ENCODE measurements at regions not wholly inside any gene's neighbourhood (a gene's known extent, or its start where the extent isn't known, plus 50 kb on each side); places are given as distances from the start of the nearest gene placed in this dataset.
"Not testable (repeated sequence)": the region's sequence is repeated elsewhere in the genome, so short reads cannot be mapped to it uniquely, and the experiment has no call there.

DNA sequence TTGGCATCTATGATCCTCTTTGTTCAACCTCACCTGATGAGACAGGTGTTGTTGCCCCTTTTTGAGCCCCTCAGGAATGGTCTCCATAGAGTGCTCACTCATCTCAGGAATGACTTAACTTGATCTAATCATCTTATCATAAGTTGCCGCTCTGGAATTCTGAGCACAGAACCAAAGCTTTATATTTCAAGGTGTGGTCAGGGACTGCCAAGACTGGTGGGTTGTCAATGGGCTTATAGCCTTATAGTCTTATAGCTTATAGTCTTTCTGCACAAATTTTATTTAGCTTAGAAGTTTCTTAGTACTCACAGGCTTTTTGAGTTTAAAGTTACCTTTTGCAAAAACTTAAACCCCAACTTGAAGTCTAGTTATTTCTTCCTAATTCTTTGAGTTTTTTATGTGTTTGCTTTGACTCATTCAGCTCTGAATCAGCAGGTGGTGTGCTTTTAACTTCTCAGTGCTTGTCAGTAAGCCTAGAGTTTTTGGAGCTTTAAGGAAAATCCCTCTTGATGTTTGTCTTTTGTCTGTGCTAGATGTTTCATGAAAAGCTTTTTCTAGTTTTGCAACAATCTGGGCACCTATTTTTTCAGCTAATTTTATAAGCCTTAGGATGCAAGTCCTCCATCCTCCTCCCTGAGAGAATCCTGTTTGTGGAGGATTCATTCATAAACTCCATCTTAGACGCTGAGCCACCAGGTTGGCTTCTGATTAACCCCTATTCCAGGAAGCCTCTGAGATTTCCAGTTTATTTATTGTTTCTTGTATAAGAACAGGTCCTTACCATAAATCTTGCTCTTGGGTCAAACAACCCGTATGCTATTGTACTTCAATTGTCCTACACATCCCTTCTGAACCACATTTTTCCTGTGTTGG lies 72.3 kb upstream of the SSTR4 start:
- H3K4me1 ChIP-seq (ENCODE audit: insufficient read depth, low read length), result peaks cover 5% of the 10 kb centered on the region; the same call in 1 of the 2 replicates
- H3K27ac ChIP-seq (ENCODE audit: low read length), result no peak overlapping the region
- H3K9me3 ChIP-seq (ENCODE audit: insufficient read depth, low read depth, low read length), result no peaks in the 10 kb centered on the region; the same call in 1 of the 2 replicates
- no peak overlapping the region for H3K4me3 ChIP-seq (ENCODE audit: low read length)
- no peak overlapping the region for H3K9ac ChIP-seq (ENCODE audit: low read depth, low read length)
- no peaks in the 10 kb centered on the region for H3K36me3 ChIP-seq (ENCODE audit: insufficient read depth, low read depth, low read length)
- no peaks in the 10 kb centered on the region for H3K27me3 ChIP-seq (ENCODE audit: insufficient read depth, low read length)

DNA sequence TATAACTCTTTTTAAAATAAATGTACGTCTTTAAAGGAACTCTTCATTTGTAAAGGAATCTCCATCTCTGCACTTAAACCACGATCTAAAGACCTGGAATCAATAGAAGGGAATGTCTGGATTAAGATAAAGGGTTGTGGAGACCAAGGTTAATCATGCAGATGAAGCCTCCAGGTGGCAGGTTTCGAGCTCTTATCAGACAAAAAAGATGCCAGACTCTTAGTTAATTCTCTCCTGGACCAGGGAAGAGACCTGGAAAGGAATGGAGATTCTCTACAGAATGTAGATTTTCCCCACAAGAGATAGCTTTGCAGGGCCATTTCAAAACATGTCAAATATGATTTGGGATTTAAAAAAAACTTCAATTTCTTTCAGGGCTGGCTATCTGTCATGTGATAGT lies 71.5 kb upstream of the SSTR4 start:
- Histone ChIP-seq H3K9ac (ENCODE audit: low read depth, low read length) (no peak overlapping the region), H3K9me3 (ENCODE audit: insufficient read depth, low read depth, low read length) (no peaks in the 10 kb centered on the region; the same call in 1 of the 2 replicates), H3K27me3 (ENCODE audit: insufficient read depth, low read length) (no peaks in the 10 kb centered on the region), H3K4me3 (ENCODE audit: low read length) (no peak overlapping the region), H3K27ac (ENCODE audit: low read length) (no peak overlapping the region), H3K36me3 (ENCODE audit: insufficient read depth, low read depth, low read length) (no peaks in the 10 kb centered on the region), H3K4me1 (ENCODE audit: insufficient read depth, low read length) (peaks cover 5% of the 10 kb centered on the region; the same call in 1 of the 2 replicates)

DNA sequence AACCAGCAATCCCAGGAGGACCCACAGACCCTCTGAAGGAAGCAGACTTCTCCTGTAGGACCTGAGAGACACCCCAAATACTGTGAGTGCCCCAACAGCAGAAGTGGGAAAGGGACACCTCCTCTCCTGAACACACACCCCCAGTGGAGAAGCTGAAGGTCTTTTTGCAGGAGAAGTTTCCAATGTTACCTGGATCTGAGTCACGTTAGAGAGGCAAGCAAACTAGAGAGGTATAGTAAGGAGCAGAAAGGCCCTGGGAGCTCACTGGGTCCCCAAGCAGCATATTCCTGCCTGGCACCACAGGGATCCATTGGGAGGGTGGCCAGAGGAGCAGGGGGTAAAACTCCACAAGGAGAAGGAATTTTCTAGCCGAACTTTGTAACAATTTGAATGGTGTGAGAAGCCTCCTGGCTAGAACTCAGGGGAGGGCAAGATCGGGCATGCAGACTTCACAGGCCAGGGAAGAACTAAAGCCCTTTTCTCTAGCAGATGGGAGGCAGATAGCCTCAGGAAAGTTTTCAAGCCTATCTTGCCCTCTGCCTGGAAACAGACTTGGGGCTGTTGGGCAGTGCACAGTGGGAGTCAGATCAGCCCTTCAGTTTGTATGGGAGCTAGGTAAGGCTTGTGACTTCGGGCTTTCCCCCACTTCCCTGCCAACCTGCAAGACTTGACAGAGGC lies 68.2 kb upstream of the SSTR4 start:
- no peaks in the 10 kb centered on the region for H3K27me3 ChIP-seq (ENCODE audit: insufficient read depth, low read length)
- H3K4me1 ChIP-seq (ENCODE audit: insufficient read depth, low read length), result peaks cover 5% of the 10 kb centered on the region; the same call in 1 of the 2 replicates
- H3K27ac ChIP-seq (ENCODE audit: low read length), result no peak overlapping the region
- H3K9ac ChIP-seq (ENCODE audit: low read depth, low read length), result no peak overlapping the region
- H3K9me3 ChIP-seq (ENCODE audit: insufficient read depth, low read depth, low read length), result no peaks in the 10 kb centered on the region
- no peaks in the 10 kb centered on the region for H3K36me3 ChIP-seq (ENCODE audit: insufficient read depth, low read depth, low read length)
- H3K4me3 ChIP-seq (ENCODE audit: low read length), result no peak overlapping the region

DNA sequence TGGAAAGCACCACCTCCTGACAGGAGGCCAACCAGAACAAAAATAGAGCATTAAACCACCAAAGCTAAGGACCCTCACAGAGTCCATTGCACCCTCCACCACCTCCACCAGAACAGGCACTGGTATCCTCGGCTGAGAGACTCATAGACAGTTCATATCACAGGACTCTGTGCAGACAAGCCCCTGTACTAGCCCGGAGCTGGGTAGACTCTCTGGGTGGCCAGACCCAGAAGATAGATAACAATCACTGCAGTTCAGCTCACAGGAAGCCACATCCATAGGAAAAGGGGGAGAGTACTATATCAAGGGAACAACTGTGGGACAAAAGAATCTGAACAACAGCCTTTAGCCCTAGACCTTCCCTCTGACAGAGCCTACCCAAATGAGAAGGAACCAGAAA lies 67.4 kb upstream of the SSTR4 start:
- not testable (repeated sequence) for H3K4me1 ChIP-seq (ENCODE audit: insufficient read depth, low read length)

DNA sequence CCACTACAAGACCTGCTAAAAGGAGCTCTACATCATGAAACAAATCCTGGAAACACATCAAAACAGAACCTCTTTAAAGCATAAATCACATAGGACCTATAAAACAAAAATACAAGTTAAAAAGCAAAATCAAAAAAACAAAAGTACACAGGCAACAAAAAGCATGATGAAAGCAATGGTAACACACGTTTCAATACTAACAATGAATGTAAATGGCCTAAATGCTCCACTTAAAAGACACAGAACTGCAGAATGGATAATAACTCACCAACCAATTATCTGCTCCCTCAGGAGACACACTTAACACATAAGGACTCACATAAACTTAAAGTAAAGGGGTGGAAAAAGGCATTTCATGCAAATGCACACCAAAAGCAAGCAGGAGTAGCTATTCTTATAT lies 66.1 kb upstream of the SSTR4 start:
- not testable (repeated sequence) for H3K36me3 ChIP-seq (ENCODE audit: insufficient read depth, low read depth, low read length); H3K9ac ChIP-seq (ENCODE audit: low read depth, low read length); H3K27me3 ChIP-seq (ENCODE audit: insufficient read depth, low read length)

More for the DNA sequence above, 67.4 kb upstream of the SSTR4 start:
- H3K27me3 ChIP-seq (ENCODE audit: insufficient read depth, low read length); H3K4me3 ChIP-seq (ENCODE audit: low read length); H3K36me3 ChIP-seq (ENCODE audit: insufficient read depth, low read depth, low read length); H3K9me3 ChIP-seq (ENCODE audit: insufficient read depth, low read depth, low read length); H3K27ac ChIP-seq (ENCODE audit: low read length); H3K9ac ChIP-seq (ENCODE audit: low read depth, low read length): not testable (repeated sequence)

DNA sequence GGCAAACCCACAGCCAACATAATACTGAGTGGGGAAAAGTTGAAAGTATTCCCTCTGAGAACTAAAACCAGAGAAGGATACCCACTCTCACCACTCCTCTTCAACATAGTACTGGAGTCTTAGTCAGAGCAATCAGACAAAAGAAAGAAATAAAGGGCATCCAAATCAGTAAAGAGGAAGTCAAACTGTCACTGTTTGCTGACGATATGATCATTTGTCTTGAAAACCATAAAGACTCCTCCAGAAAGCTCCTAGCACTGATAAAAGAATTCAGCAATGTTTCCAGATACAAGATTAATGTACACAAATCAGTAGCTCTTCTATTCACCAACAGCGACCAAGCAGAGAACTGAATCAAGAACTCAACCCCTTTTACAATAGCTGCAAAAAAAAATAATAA lies 64.0 kb upstream of the SSTR4 start:
- H3K4me1 ChIP-seq (ENCODE audit: insufficient read depth, low read length); H3K27me3 ChIP-seq (ENCODE audit: insufficient read depth, low read length); H3K27ac ChIP-seq (ENCODE audit: low read length); H3K9ac ChIP-seq (ENCODE audit: low read depth, low read length); H3K9me3 ChIP-seq (ENCODE audit: insufficient read depth, low read depth, low read length); H3K4me3 ChIP-seq (ENCODE audit: low read length); H3K36me3 ChIP-seq (ENCODE audit: insufficient read depth, low read depth, low read length): not testable (repeated sequence)

More for the DNA sequence above, 66.1 kb upstream of the SSTR4 start:
- H3K4me3 ChIP-seq (ENCODE audit: low read length); H3K9me3 ChIP-seq (ENCODE audit: insufficient read depth, low read depth, low read length); H3K4me1 ChIP-seq (ENCODE audit: insufficient read depth, low read length); H3K27ac ChIP-seq (ENCODE audit: low read length): not testable (repeated sequence)

DNA sequence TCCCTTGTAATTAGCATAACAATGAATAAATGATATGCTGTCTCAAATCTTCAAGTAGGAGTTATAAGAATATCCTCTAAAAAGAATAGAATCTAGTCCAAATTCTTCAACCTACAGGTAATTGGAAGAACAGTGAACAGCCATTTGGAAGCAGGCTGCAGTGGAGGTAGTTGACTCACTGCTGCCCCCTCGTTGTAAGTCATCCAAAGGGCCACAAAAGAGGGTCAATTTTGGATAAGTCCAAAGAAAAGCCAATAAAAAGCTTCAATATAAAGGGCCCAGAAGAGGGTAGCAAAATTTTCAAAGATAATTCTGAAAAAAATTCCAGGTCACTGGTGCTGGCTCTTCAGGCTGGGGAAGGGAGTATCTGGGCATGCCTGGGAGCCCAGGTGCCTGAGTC lies 60.8 kb upstream of the SSTR4 start:
- no peak overlapping the region for H3K27ac ChIP-seq (ENCODE audit: low read length)
- H3K27me3 ChIP-seq (ENCODE audit: insufficient read depth, low read length), result no peaks in the 10 kb centered on the region
- H3K4me1 ChIP-seq (ENCODE audit: insufficient read depth, low read length), result no peaks in the 10 kb centered on the region
- no peaks in the 10 kb centered on the region for H3K9me3 ChIP-seq (ENCODE audit: insufficient read depth, low read depth, low read length)
- no peak overlapping the region for H3K4me3 ChIP-seq (ENCODE audit: low read length)
- H3K36me3 ChIP-seq (ENCODE audit: insufficient read depth, low read depth, low read length), result no peaks in the 10 kb centered on the region
- H3K9ac ChIP-seq (ENCODE audit: low read depth, low read length), result no peak overlapping the region

DNA sequence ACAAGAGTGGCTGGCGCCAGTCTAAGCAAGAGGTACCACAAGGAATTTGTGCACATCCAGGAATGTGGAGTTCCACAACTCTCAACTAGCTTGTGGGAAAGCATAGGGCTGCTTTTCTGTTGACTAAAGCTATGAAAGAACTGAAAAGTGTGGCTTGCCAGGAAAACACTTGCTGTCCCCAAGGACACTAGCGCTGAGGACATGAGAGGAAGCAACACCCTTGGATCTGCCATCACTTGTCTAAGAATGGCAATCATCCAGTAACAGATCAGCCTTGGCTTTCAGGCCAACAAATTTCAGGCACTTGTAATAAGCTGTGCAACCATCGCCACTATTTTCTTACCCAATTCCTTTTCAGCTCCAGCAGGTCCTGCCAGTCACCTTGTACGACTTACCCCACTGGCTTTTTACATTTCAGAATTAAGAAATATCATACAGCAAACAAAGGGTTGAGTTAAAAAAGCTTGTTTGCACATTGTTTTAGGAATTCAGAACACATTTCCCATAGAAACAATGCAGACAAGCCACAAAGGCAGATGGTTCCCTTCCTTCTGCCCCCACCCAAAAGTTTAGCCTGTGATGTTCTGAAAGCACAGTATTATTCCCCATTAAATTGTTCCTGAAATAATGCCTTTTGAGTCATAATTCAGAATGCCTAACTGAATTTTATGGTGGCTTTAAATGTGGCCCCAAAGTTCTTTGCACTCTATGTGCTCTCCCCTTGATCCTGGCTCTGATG lies 57.9 kb upstream of the SSTR4 start:
- Histone ChIP-seq H3K4me3 (ENCODE audit: low read length) (no peak overlapping the region), H3K9me3 (ENCODE audit: insufficient read depth, low read depth, low read length) (no peaks in the 10 kb centered on the region), H3K9ac (ENCODE audit: low read depth, low read length) (no peak overlapping the region), H3K27me3 (ENCODE audit: insufficient read depth, low read length) (no peaks in the 10 kb centered on the region), H3K4me1 (ENCODE audit: insufficient read depth, low read length) (no peaks in the 10 kb centered on the region), H3K36me3 (ENCODE audit: insufficient read depth, low read depth, low read length) (no peaks in the 10 kb centered on the region), H3K27ac (ENCODE audit: low read length) (no peak overlapping the region)

DNA sequence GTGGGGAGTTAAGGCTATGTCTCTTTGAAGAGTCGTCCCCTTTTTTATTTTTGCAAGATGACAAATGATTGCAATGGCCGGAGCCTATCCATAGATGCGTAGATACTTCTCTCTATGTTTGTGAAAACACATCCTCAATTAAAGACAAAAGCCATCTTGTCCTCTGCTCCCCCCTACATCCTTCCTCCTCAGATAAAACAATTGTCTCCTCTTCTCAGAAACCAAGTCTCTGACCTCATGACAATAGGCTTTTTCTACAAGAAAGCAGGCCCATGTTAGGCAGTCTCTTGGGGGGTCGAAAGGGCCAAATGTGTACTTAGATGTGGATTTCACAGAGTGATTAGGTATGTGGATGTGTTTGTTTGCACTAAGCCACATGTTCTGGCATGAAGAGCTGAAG lies 51.1 kb upstream of the SSTR4 start:
- Histone ChIP-seq H3K4me1 (ENCODE audit: insufficient read depth, low read length) (no peaks in the 10 kb centered on the region), H3K9me3 (ENCODE audit: insufficient read depth, low read depth, low read length) (no peaks in the 10 kb centered on the region), H3K36me3 (ENCODE audit: insufficient read depth, low read depth, low read length) (no peaks in the 10 kb centered on the region), H3K27ac (ENCODE audit: low read length) (no peak overlapping the region), H3K9ac (ENCODE audit: low read depth, low read length) (no peak overlapping the region), H3K4me3 (ENCODE audit: low read length) (no peak overlapping the region), H3K27me3 (ENCODE audit: insufficient read depth, low read length) (no peaks in the 10 kb centered on the region)

DNA sequence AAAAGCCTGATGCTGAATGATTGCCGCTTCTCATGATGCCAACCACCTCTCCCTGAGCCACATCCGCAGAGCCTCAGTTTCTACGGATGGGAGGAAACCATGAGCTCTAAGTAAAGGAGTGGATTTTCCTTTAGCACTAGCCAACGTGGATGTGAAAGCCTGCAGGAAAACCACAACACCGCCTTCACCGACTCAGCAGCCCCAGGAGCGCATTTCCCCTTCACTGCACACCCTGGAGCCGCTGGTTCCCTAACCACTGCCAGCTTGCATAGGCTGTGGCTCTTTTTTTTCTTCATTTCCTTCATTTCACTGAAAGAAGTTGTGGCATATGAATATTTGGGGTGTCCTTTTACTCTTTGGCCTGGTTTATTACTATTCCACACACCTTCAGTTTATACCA lies 50.5 kb upstream of the SSTR4 start:
- H3K27ac ChIP-seq (ENCODE audit: low read length), result no peak overlapping the region
- no peak overlapping the region for H3K4me3 ChIP-seq (ENCODE audit: low read length)
- H3K9me3 ChIP-seq (ENCODE audit: insufficient read depth, low read depth, low read length), result no peaks in the 10 kb centered on the region
- H3K36me3 ChIP-seq (ENCODE audit: insufficient read depth, low read depth, low read length), result no peaks in the 10 kb centered on the region
- H3K4me1 ChIP-seq (ENCODE audit: insufficient read depth, low read length), result no peaks in the 10 kb centered on the region
- H3K27me3 ChIP-seq (ENCODE audit: insufficient read depth, low read length), result no peaks in the 10 kb centered on the region
- H3K9ac ChIP-seq (ENCODE audit: low read depth, low read length), result no peak overlapping the region

DNA sequence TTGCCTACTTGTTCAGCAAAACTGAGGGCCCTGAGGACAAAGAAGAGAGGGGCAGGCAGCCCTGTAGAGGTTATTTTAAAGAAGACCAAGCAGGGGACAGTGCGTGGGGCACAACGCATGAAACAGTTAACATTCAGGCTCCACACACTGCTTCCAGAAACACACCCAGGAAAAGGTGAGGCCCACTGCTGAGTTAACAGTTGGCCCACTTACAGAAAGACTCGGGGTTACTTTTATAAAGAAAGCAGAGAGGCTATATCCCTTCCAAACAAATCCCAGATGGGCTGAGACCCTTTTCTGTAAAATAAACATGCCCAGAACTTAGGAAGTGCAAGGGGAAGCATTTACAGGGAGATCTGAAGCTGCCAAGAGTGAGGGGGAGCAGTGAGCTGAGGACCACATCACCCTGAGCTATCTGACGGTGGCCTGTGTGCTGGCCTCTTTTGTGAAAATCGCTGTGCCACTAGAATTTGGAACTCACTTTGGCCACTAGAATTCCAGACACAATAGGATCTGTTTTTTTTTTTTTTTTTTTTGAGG lies 49.8 kb upstream of the SSTR4 start:
- H3K27me3 ChIP-seq (ENCODE audit: insufficient read depth, low read length), result no peaks in the 10 kb centered on the region
- no peaks in the 10 kb centered on the region for H3K9me3 ChIP-seq (ENCODE audit: insufficient read depth, low read depth, low read length)
- H3K9ac ChIP-seq (ENCODE audit: low read depth, low read length), result no peak overlapping the region
- no peak overlapping the region for H3K4me3 ChIP-seq (ENCODE audit: low read length)
- H3K36me3 ChIP-seq (ENCODE audit: insufficient read depth, low read depth, low read length), result no peaks in the 10 kb centered on the region
- no peak overlapping the region for H3K27ac ChIP-seq (ENCODE audit: low read length)
- H3K4me1 ChIP-seq (ENCODE audit: insufficient read depth, low read length), result no peaks in the 10 kb centered on the region

All from iPS-20b (cell line).